T-helper 1 cell treated with Interleukin-12 subunit alpha and Interleukin-12 subunit beta and Interleukin-4 antibody, amounts not matched to agents 30 μg/mL and 1 μg/mL, for 36 hours (primary cell): ENCODE measurements at regions not wholly inside any gene's neighbourhood (a gene's known extent, or its start where the extent isn't known, plus 50 kb on each side); places are given as distances from the start of the nearest gene placed in this dataset.

Experiments
- H3K27ac Mint-ChIP-seq: one replicate; pipeline ENCODE4 v1.8.0; 2021; ENCODE audit warnings: mild to moderate bottlenecking, mixed read lengths
- H3K27me3 Mint-ChIP-seq: one replicate; pipeline ENCODE4 v1.8.0; 2021; ENCODE audit warnings: low read depth, mixed read lengths
- H3K36me3 Mint-ChIP-seq: one replicate; pipeline ENCODE4 v1.8.0; 2021; ENCODE audit warnings: low read depth, mixed read lengths
- H3K4me1 Mint-ChIP-seq: one replicate; pipeline ENCODE4 v1.8.0; 2021; ENCODE audit warnings: low read depth, mixed read lengths
- H3K4me3 Mint-ChIP-seq: one replicate; pipeline ENCODE4 v1.8.0; 2021; ENCODE audit warnings: mild to moderate bottlenecking, moderate library complexity, mixed read lengths
- H3K9me3 Mint-ChIP-seq: one replicate; pipeline ENCODE4 v1.8.0; 2021; ENCODE audit warnings: mixed read lengths

GRCh38 chr5:21694567-21694966 is 1158.6 kb downstream of the CDH12 start:
- Mint-ChIP-seq H3K27me3 (no peaks in the 10 kb centered on the region), H3K4me1 (no peaks in the 10 kb centered on the region), H3K9me3 (no peaks in the 10 kb centered on the region), H3K4me3 (no peak overlapping the region), H3K36me3 (no peaks in the 10 kb centered on the region), H3K27ac (no peak overlapping the region)

GRCh38 chr5:21693591-21693990 is 1159.6 kb downstream of the CDH12 start:
- H3K4me3 Mint-ChIP-seq: no peak overlapping the region
- H3K4me1 Mint-ChIP-seq: no peaks in the 10 kb centered on the region
- H3K9me3 Mint-ChIP-seq: no peaks in the 10 kb centered on the region
- H3K36me3 Mint-ChIP-seq: no peaks in the 10 kb centered on the region
- H3K27me3 Mint-ChIP-seq: no peaks in the 10 kb centered on the region
- H3K27ac Mint-ChIP-seq: no peak overlapping the region

DNA sequence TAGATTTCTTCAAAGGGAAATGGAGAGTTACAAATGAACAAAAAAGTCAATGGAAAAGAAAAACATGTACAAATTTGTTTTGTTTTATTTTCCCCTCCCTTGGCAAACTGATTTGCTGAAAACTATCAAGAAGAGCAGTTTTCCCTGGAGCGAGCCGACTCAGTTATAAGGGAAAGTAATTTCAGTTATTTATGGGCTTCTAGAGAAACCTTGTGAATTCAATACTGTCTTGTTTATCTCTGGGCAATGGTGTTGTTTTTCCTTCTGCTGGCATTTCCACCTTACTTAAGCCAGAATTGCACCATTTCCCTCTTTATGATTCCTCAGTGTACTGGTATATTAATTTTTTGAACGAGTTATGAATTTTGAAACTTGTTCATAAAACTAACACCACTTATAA is 1163.6 kb downstream of the CDH12 start:
- Mint-ChIP-seq H3K27me3 (no peaks in the 10 kb centered on the region), H3K4me1 (no peaks in the 10 kb centered on the region), H3K9me3 (no peaks in the 10 kb centered on the region), H3K4me3 (no peak overlapping the region), H3K27ac (no peak overlapping the region), H3K36me3 (no peaks in the 10 kb centered on the region)

DNA sequence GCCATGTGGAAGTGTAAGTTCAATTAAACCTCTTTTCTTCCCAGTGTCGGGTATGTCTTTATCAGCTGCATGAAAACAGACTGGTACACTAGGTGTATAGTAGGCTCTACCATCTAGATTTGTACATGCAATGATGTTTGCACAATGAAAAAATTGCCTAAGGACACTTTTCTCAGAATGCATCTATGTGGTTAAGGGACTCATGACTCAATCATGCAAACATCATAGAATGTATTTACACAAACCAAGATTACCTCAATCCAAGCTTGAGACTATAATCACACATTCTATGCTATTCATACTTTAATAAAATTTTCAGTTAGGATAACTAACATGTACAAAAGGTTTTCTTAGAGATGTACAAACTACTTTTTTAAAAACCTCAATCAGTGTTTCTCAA is 1164.5 kb downstream of the CDH12 start:
- no peaks in the 10 kb centered on the region for H3K27me3 Mint-ChIP-seq
- H3K4me1 Mint-ChIP-seq: no peaks in the 10 kb centered on the region
- H3K9me3 Mint-ChIP-seq: no peaks in the 10 kb centered on the region
- no peak overlapping the region for H3K27ac Mint-ChIP-seq
- H3K36me3 Mint-ChIP-seq: no peaks in the 10 kb centered on the region
- no peak overlapping the region for H3K4me3 Mint-ChIP-seq

- Mint-ChIP-seq H3K9me3 (no peaks in the 10 kb centered on the region), H3K27me3 (no peaks in the 10 kb centered on the region), H3K4me1 (no peaks in the 10 kb centered on the region), H3K27ac (no peak overlapping the region), H3K4me3 (no peak overlapping the region), H3K36me3 (no peaks in the 10 kb centered on the region)
These were observed 1165.5 kb downstream of the CDH12 start for GRCh38 chr5:21687621-21688020.

GRCh38 chr5:21686706-21687105 is 1166.4 kb downstream of the CDH12 start:
- Mint-ChIP-seq H3K27me3 (no peaks in the 10 kb centered on the region), H3K9me3 (no peaks in the 10 kb centered on the region), H3K27ac (no peak overlapping the region), H3K4me1 (no peaks in the 10 kb centered on the region), H3K36me3 (no peaks in the 10 kb centered on the region), H3K4me3 (no peak overlapping the region)

GRCh38 chr5:21685522-21685921 is 1167.6 kb downstream of the CDH12 start:
- Mint-ChIP-seq H3K27me3 (no peaks in the 10 kb centered on the region), H3K9me3 (no peaks in the 10 kb centered on the region)

DNA sequence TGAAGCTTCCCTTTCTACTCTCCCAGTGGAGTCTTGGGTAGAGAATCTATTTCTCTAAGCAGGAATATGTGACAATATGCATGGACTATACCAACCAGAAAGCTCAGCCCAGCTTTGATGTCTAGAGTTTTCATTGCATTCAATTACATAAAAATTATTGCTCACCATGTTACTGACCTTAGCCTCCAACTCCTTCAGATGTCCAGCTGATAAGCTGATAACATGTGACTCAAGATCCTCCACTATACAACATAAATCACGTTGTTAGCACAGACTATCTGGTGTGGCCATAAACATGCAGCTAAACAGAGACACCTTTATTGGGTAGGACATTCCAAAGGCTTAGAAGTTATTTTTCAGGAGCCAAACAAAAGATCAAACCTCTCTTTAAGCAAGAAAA is 1168.2 kb downstream of the CDH12 start:
- H3K27ac Mint-ChIP-seq: no peak overlapping the region
- H3K36me3 Mint-ChIP-seq: no peaks in the 10 kb centered on the region
- no peaks in the 10 kb centered on the region for H3K27me3 Mint-ChIP-seq
- no peak overlapping the region for H3K4me3 Mint-ChIP-seq
- H3K4me1 Mint-ChIP-seq: no peaks in the 10 kb centered on the region
- H3K9me3 Mint-ChIP-seq: no peaks in the 10 kb centered on the region

More at GRCh38 chr5:21685522-21685921, 1167.6 kb downstream of the CDH12 start:
- Mint-ChIP-seq H3K4me1 (no peaks in the 10 kb centered on the region), H3K27ac (no peak overlapping the region), H3K36me3 (no peaks in the 10 kb centered on the region), H3K4me3 (no peak overlapping the region)

DNA sequence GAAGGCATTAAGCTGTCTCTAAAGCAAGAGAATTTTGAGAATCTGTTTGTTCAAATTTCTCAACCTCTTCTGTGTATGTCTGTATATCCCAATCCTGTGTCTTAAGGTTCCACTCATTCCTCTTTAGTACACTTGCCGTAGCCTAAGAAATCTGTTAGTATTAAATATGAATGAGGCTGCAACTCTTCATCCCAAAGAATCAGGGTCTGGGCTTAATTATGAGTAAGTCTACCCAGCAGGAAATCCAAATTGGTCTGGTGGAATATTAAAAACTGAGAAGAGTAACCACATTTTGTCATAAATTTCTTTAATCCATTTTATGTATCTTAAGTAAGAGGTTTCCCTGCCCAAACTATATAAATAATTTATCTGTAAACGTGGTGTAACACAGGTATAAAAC is 1171.2 kb downstream of the CDH12 start:
- Mint-ChIP-seq H3K27ac (no peak overlapping the region), H3K4me3 (no peak overlapping the region), H3K4me1 (no peaks in the 10 kb centered on the region), H3K36me3 (no peaks in the 10 kb centered on the region), H3K27me3 (no peaks in the 10 kb centered on the region), H3K9me3 (no peaks in the 10 kb centered on the region)

DNA sequence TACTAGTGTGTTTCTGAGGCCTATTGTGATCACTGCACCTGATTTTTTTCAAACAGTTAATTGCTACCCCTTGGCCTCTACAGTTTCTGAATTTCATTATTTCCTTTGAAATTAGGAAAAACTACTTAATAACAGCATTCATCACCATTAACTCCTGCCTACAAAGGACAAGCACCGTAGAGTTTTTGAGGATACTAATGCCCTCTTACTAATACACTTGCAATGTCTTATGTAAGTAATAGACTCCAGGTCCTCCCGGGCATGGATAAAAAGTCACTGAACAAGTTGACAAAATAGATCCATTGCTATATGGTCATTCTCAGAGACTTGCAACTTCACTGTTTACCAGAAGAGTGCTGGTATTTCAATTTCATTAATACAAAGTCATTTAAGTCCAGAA is 1172.5 kb downstream of the CDH12 start:
- no peaks in the 10 kb centered on the region for H3K9me3 Mint-ChIP-seq
- H3K4me1 Mint-ChIP-seq: no peaks in the 10 kb centered on the region
- H3K36me3 Mint-ChIP-seq: no peaks in the 10 kb centered on the region
- no peaks in the 10 kb centered on the region for H3K27me3 Mint-ChIP-seq
- H3K27ac Mint-ChIP-seq: no peak overlapping the region
- no peak overlapping the region for H3K4me3 Mint-ChIP-seq

DNA sequence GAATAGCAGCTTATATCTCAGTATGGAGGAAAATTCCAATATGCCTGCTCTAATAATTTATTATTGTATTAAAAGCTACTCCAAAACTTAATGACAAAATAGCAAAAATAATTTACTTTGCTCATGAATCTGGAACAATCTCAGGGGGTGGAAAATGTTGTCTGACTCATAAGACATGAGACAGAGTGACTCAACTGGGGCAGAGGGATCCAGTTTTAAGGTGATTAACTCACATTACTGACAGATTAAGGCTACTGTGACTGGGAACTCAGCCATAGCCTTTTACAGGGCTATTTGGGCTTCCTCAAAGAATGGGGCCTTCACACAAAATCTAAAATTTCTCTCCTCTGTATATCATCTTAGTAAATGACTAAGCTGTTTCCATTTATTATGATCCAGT is 1172.9 kb downstream of the CDH12 start:
- no peaks in the 10 kb centered on the region for H3K27me3 Mint-ChIP-seq
- no peaks in the 10 kb centered on the region for H3K36me3 Mint-ChIP-seq
- no peak overlapping the region for H3K27ac Mint-ChIP-seq
- no peaks in the 10 kb centered on the region for H3K9me3 Mint-ChIP-seq
- H3K4me1 Mint-ChIP-seq: no peaks in the 10 kb centered on the region
- H3K4me3 Mint-ChIP-seq: no peak overlapping the region

DNA sequence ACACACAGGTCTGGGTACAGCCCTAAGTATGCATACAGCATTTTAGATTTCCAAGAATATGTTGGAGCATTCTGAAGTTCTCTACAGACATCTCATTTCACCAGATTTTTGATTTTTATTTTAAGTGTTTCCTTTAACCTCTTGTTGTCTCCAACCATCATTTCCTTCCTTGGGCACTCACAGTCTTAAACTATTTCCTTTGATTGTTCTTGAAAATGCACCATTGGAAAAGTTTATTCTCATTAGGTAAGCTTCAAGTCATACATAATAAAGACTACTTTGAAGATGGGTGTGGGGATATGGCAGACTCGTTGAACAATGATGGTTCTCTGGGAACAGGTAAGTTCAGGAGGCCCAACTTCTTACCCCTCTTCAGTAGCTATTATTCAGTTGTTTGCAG is 1174.6 kb downstream of the CDH12 start:
- no peaks in the 10 kb centered on the region for H3K4me1 Mint-ChIP-seq
- no peaks in the 10 kb centered on the region for H3K27me3 Mint-ChIP-seq
- no peak overlapping the region for H3K4me3 Mint-ChIP-seq

GRCh38 chr5:21672911-21673310 is 1180.2 kb downstream of the CDH12 start:
- no peak overlapping the region for H3K4me3 Mint-ChIP-seq
- H3K9me3 Mint-ChIP-seq: no peaks in the 10 kb centered on the region
- H3K27ac Mint-ChIP-seq: no peak overlapping the region
- no peaks in the 10 kb centered on the region for H3K4me1 Mint-ChIP-seq
- no peaks in the 10 kb centered on the region for H3K27me3 Mint-ChIP-seq
- no peaks in the 10 kb centered on the region for H3K36me3 Mint-ChIP-seq

More for the DNA sequence above, 1174.6 kb downstream of the CDH12 start:
- Mint-ChIP-seq H3K27ac (no peak overlapping the region), H3K9me3 (no peaks in the 10 kb centered on the region), H3K36me3 (no peaks in the 10 kb centered on the region)

- Mint-ChIP-seq H3K4me3 (no peak overlapping the region), H3K27me3 (no peaks in the 10 kb centered on the region), H3K4me1 (no peaks in the 10 kb centered on the region), H3K27ac (no peak overlapping the region), H3K9me3 (no peaks in the 10 kb centered on the region), H3K36me3 (no peaks in the 10 kb centered on the region)
These were observed 1180.8 kb downstream of the CDH12 start for GRCh38 chr5:21672360-21672759.

DNA sequence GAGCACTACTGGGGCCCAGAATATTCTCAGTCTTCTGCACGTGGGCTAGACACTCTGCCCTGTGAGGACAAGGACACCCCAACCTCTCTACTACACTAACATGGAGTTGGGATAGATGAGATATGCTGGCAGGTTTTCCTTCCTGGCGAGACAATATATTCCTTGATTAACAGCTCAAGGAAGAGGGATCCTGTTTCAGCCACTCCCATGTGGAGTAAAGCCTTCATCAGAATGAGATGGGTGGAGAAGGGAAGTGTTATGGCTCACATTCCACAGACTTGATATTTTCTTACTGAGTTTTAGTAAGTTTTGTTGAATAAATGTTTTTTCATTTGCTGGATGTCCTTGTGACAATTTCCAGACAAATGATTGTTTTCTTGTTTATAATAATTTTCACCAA is 1187.6 kb downstream of the CDH12 start:
- Mint-ChIP-seq H3K36me3 (no peaks in the 10 kb centered on the region), H3K9me3 (peaks cover 16% of the 10 kb centered on the region), H3K4me3 (no peak overlapping the region), H3K4me1 (no peaks in the 10 kb centered on the region), H3K27me3 (no peaks in the 10 kb centered on the region), H3K27ac (no peak overlapping the region)

- no peaks in the 10 kb centered on the region for H3K27me3 Mint-ChIP-seq
- no peaks in the 10 kb centered on the region for H3K4me1 Mint-ChIP-seq
- H3K4me3 Mint-ChIP-seq: no peak overlapping the region
- peaks cover 16% of the 10 kb centered on the region for H3K9me3 Mint-ChIP-seq
- H3K27ac Mint-ChIP-seq: no peak overlapping the region
- no peaks in the 10 kb centered on the region for H3K36me3 Mint-ChIP-seq
These were observed 1190.1 kb downstream of the CDH12 start for GRCh38 chr5:21663082-21663481.
